ENCODE measurements at regions not wholly inside any gene's neighbourhood (a gene's known extent, or its start where the extent isn't known, plus 50 kb on each side); places are given as distances from the start of the nearest gene placed in this dataset.
"Not testable (repeated sequence)": the region's sequence is repeated elsewhere in the genome, so short reads cannot be mapped to it uniquely, and the experiment has no call there.

DNA sequence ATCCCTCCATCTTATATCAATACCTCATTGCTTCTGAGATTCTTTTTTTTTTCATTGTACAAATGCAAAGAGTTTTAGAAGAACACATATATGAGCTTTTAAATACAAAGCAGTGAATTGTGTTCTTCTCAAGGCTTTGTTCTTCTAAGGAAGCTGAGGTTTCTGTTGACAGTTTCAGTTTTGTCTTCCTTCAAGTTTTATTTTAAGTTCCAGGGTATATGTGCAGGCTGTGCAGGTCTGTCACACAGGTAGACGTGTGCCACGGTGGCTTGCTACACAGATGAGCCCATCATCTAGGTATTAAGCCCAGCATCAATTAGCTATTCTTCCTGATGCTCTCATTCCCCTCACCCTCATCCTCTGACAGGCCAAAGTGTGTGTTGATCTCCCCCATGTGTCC is 201.2 kb upstream of the DIPK2B start:
- no peak for TF ChIP-seq CTCF (conservative IDR thresholded peaks at IDR 0.05; ENCODE audit: control insufficient read depth, insufficient read depth, low read depth, low read length)

GRCh38 chrX:45400951-45401725 is 200.5 kb upstream of the DIPK2B start:
- DNase-seq (ENCODE audit: low read depth); H3K4me3 ChIP-seq (ENCODE audit: control insufficient read depth, low read depth, low read length): not testable (repeated sequence)

More for the DNA sequence above, 201.2 kb upstream of the DIPK2B start:
- H3K4me3 ChIP-seq (ENCODE audit: control insufficient read depth, low read depth, low read length), result no peak overlapping the region
- no peak for DNase-seq (ENCODE audit: low read depth)

- peak; percentile 7 for DNase-seq (ENCODE audit: low read depth)
- no peak for TF ChIP-seq CTCF (conservative IDR thresholded peaks at IDR 0.05; ENCODE audit: control insufficient read depth, insufficient read depth, low read depth, low read length)
- no peak overlapping the region for H3K4me3 ChIP-seq (ENCODE audit: control insufficient read depth, low read depth, low read length)
Measured at GRCh38 chrX:45400027-45400779, 199.5 kb upstream of the DIPK2B start.

DNA sequence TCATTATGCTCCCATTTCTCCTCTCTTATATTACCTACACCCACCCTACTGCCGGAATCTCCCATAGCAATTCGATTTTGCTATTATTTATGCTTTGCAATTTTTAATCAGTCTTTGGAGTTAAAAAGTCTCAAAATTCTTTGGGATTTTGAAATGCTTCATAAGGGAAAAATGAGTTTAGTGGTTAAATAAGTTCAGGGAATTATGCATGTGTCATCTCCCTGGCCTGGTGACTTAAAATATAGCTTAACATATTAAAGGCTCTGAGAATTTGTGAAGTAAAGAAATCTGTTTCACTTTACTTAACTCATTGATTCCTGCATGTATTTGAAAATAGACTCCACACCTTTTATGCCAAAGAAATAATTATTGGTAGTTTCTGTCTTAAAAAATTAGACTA is 185.1 kb upstream of the DIPK2B start:
- no peak for TF ChIP-seq CTCF (conservative IDR thresholded peaks at IDR 0.05; ENCODE audit: control insufficient read depth, insufficient read depth, low read depth, low read length)
- peak; percentile 28 for DNase-seq (ENCODE audit: low read depth)
- H3K4me3 ChIP-seq (ENCODE audit: control insufficient read depth, low read depth, low read length), result no peak overlapping the region

DNA sequence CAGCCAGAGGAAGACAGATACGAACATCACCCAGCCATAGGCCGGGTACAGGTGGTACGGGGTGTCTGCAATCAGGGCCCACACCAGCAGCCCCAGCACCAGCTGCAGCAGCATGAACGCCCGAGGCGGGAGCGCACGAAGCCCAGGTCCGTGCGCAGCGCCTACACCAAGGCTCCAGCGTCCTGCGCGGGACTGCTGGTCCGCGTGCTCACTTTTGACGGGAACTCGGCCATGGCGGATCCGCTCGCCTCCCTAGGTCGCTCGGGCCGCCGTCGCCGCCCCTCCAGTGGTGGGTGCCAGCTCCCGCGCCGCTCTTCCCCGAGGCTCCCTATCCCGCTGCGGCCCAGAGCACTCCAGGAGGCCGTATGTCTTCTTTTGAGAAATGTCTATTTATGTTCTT is 181.2 kb upstream of the DIPK2B start:
- TF ChIP-seq CTCF (conservative IDR thresholded peaks at IDR 0.05; ENCODE audit: control insufficient read depth, insufficient read depth, low read depth, low read length), result no peak
- H3K4me3 ChIP-seq (ENCODE audit: control insufficient read depth, low read depth, low read length), result no peak overlapping the region
- no peak for DNase-seq (ENCODE audit: low read depth)

DNA sequence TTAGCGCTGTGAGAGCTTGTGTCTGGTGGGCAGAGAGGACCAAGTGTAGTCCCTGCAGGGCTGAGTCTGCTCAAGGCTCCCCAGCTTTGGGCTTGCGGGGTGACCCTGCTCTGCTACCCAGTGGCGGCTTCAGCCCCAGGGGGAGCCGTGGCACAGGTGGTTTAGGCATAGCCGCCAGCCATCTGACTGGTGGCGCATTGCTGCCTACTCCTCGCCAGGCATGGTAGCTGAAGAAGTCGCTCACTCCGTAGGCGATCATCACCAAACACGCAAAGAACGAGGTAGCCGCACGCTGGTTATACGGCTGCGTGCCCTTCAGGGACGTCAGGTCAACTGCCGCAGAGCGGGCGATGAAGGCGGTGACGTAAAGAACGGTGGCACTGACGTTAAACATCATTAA is 180.7 kb upstream of the DIPK2B start:
- TF ChIP-seq CTCF (conservative IDR thresholded peaks at IDR 0.05; ENCODE audit: control insufficient read depth, insufficient read depth, low read depth, low read length), result no peak
- H3K4me3 ChIP-seq (ENCODE audit: control insufficient read depth, low read depth, low read length), result no peak overlapping the region
- no peak for DNase-seq (ENCODE audit: low read depth)

DNA sequence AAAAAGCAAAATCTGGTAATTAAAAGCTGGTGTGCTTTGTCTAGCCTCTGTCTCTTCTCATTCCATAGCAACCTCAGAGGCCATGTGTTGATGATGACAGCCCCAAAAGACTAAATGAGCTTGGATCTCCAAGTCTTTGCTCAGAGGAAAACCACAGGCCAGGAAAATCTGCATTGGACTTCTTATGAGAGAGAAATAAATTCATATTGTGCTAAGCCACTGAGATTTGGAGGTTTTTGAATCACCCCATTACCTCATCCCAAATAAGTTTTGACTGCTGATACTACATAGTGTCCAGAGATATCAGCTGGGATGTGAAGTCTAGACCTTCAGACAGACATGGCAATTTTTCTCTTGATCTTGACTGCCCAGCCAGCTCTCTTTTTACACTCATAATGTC is 178.6 kb upstream of the DIPK2B start:
- no peak for TF ChIP-seq CTCF (conservative IDR thresholded peaks at IDR 0.05; ENCODE audit: control insufficient read depth, insufficient read depth, low read depth, low read length)
- no peak for DNase-seq (ENCODE audit: low read depth)
- H3K4me3 ChIP-seq (ENCODE audit: control insufficient read depth, low read depth, low read length), result no peak overlapping the region
